Lower lobe of right lung (tissue), 2 donors: ENCODE measurements at regions not wholly inside any gene's neighbourhood (a gene's known extent, or its start where the extent isn't known, plus 50 kb on each side); places are given as distances from the start of the nearest gene placed in this dataset.
A peak's percentile ranks its signal among the peaks of the same experiment; 100 is the strongest.

Experiments
- ATAC-seq, 2 donors: fragments of 200-7000 bp; cut with Tn5 transposase; one replicate each; pipeline ENCODE4 v1.9.1; 2020 to 2022; ENCODE audit warnings: mild to moderate bottlenecking in 2 of 2, moderate library complexity in 2 of 2
- DNase-seq: peaks from one replicate; pipeline ENCODE4 v3.0.0-alpha.2; 2020
- H3K27ac ChIP-seq: fragments of 200-600 bp; one replicate; pipeline ENCODE4 v1.8.0; 2022
- H3K27me3 ChIP-seq: fragments of 200-600 bp; one replicate; pipeline ENCODE4 v1.8.0; 2022; ENCODE audit warnings: low read depth
- H3K36me3 ChIP-seq: fragments of 200-600 bp; one replicate; pipeline ENCODE4 v1.8.0; 2022; ENCODE audit warnings: mild to moderate bottlenecking
- H3K4me1 ChIP-seq: fragments of 200-600 bp; one replicate; pipeline ENCODE4 v1.8.0; 2022
- H3K4me3 ChIP-seq: fragments of 200-600 bp; one replicate; pipeline ENCODE4 v1.8.0; 2022; ENCODE audit warnings: mild to moderate bottlenecking
- H3K9me3 ChIP-seq: fragments of 200-600 bp; one replicate; pipeline ENCODE4 v1.8.0; 2022
- CTCF ChIP-seq: fragments of 200-600 bp; IDR thresholded peaks from one replicate; pipeline ENCODE4 v1.8.0; 2022; ENCODE audit warnings: antibody characterized with exemption, mild to moderate bottlenecking
- intact Hi-C: fragments of 100-400 bp; cut with DNase I; formaldehyde crosslinking; loops from one replicate; pipeline ENCODE4 v1.11.0; 2022
- donor health status: DM: no; HTN: yes; CAD: no; lungs with severe emphysema.

GRCh38 chr12:127779301-127780045, 487.5 kb upstream of the TMEM132C start:
- no peak for DNase-seq
- Histone ChIP-seq H3K4me1 (no peaks in the 10 kb centered on the region), H3K27ac (no peak overlapping the region), H3K27me3 (peaks cover 3% of the 10 kb centered on the region), H3K9me3 (no peaks in the 10 kb centered on the region), H3K36me3 (no peaks in the 10 kb centered on the region), H3K4me3 (no peak overlapping the region)
- no peak for ATAC-seq
- no peak for TF ChIP-seq CTCF
- intact Hi-C loops: no loop called here

GRCh38 chr12:127780881-127781280, 486.1 kb upstream of the TMEM132C start:
- H3K36me3 ChIP-seq: no peaks in the 10 kb centered on the region
- intact Hi-C loops: no loop called here
- peaks cover 3% of the 10 kb centered on the region for H3K27me3 ChIP-seq
- ATAC-seq (no peak), DNase-seq (no peak)
- TF ChIP-seq CTCF: no peak
- H3K4me3 ChIP-seq: no peak overlapping the region
- H3K4me1 ChIP-seq: no peaks in the 10 kb centered on the region
- no peaks in the 10 kb centered on the region for H3K9me3 ChIP-seq
- no peak overlapping the region for H3K27ac ChIP-seq

GRCh38 chr12:127781336-127781735, 485.6 kb upstream of the TMEM132C start:
- TF ChIP-seq CTCF: no peak
- Histone ChIP-seq H3K27me3 (peaks cover 3% of the 10 kb centered on the region), H3K4me1 (no peaks in the 10 kb centered on the region), H3K9me3 (no peaks in the 10 kb centered on the region), H3K4me3 (no peak overlapping the region), H3K27ac (no peak overlapping the region), H3K36me3 (no peaks in the 10 kb centered on the region)
- ATAC-seq: no peak
- DNase-seq: no peak
- intact Hi-C loops: no loop called here

- H3K4me3 ChIP-seq: no peak overlapping the region
- intact Hi-C loops: no loop called here
- H3K27ac ChIP-seq: no peak overlapping the region
- no peaks in the 10 kb centered on the region for H3K9me3 ChIP-seq
- H3K27me3 ChIP-seq: peaks cover 3% of the 10 kb centered on the region
- no peak for DNase-seq
- no peaks in the 10 kb centered on the region for H3K4me1 ChIP-seq
- no peak for TF ChIP-seq CTCF
- ATAC-seq: no peak
- no peaks in the 10 kb centered on the region for H3K36me3 ChIP-seq
Measured at GRCh38 chr12:127785540-127785939, 481.4 kb upstream of the TMEM132C start.

- no peak for TF ChIP-seq CTCF
- H3K27me3 ChIP-seq: peaks cover 3% of the 10 kb centered on the region
- H3K9me3 ChIP-seq: no peaks in the 10 kb centered on the region
- DNase-seq: no peak
- no peaks in the 10 kb centered on the region for H3K4me1 ChIP-seq
- no peak overlapping the region for H3K27ac ChIP-seq
- H3K4me3 ChIP-seq: no peak overlapping the region
- peak in 1 of 2 donors; percentile 34 for ATAC-seq
- H3K36me3 ChIP-seq: no peaks in the 10 kb centered on the region
- intact Hi-C loops: no loop called here
Measured at GRCh38 chr12:127785986-127786590, 480.9 kb upstream of the TMEM132C start.
